K562 (cell line): ENCODE measurements at regions not wholly inside any gene's neighbourhood (a gene's known extent, or its start where the extent isn't known, plus 50 kb on each side); places are given as distances from the start of the nearest gene placed in this dataset.

Experiments
- ATAC-seq: fragments of 200-7000 bp; cut with Tn5 transposase; 3 replicates; pipeline ENCODE4 v1.9.1; 2020; ENCODE audit warnings: moderate library complexity
- BruUV-seq: library from RNA; stranded (reverse); fragments of 400-500 nt; replicated peaks from 2 replicates; lab custom pipeline; 2021; lab: Mats Ljungman, UMichigan
- CTCF ChIA-PET: fragments of 300-600 bp; formaldehyde crosslinking; extraction: SDS; loops from one replicate; lab custom pipeline; 2021; ENCODE audit warnings: low intra/inter-chr PET ratio; lab: Yijun Ruan, JAX
- POLR2A ChIA-PET: fragments of 300-600, 350-650 bp; sonication (Branson Sonifier 250); formaldehyde crosslinking; extraction: SDS; loops from one replicate; lab custom pipeline; 2021; ENCODE audit warnings: antibody characterized with exemption, inconsistent platforms; lab: Yijun Ruan, JAX
- DNase-seq, 4 experiments: peaks; one replicate each; pipeline versions ENCODE4 v3.0.0 to v3.0.0-alpha.2; 2011 to 2018; ENCODE audit warnings: low spot score in 3 of 4, mixed read lengths in 3 of 4; ENCODE audit errors: extremely low read depth in 1 of 4
- FAIRE-seq: peaks from 2 replicates; lab custom pipeline; 2011; peaks lifted over from hg19 to GRCh38; lab: Jason Lieb, UNC
- H2AFZ ChIP-seq: 2 replicates; pipeline ENCODE4 v1.6.0; 2011; ENCODE audit warnings: low read depth, low read length, control low read depth, inconsistent platforms
- H3K27ac ChIP-seq: fragments of 200-600 bp; 3 replicates; pipeline ENCODE4 v1.8.0; 2011; ENCODE audit warnings: low read depth, mild to moderate bottlenecking, control low read depth, inconsistent platforms, low read length, moderate library complexity, mixed read lengths; ENCODE audit errors: extremely low read depth
- H3K27me3 ChIP-seq, 2 experiments: fragments of 300-600 bp in 1 of 2; 2 replicates in 1 of 2; 3 replicates in 1 of 2; pipeline versions ENCODE4 v1.6.0 to v1.8.0; 2011; ENCODE audit warnings: inconsistent platforms in 2 of 2, low read length in 2 of 2, mild to moderate bottlenecking in 1 of 2, mixed read lengths in 1 of 2, moderate library complexity in 1 of 2; ENCODE audit not compliant: control insufficient read depth in 2 of 2, insufficient read depth in 2 of 2
- H3K36me3 ChIP-seq: fragments of 300-600 bp; 3 replicates; pipeline ENCODE4 v1.8.0; 2011; ENCODE audit warnings: mild to moderate bottlenecking, low read length, inconsistent platforms; ENCODE audit not compliant: control insufficient read depth, insufficient read depth
- H3K4me1 ChIP-seq, 2 experiments: fragments of 200-600 bp in 1 of 2; replicated peaks in 1 of 2; 2 replicates in 1 of 2; 3 replicates in 1 of 2; pipeline versions ENCODE4 v1.5.1 to v1.8.0; 2011; ENCODE audit warnings: inconsistent platforms in 2 of 2, low read length in 2 of 2, mild to moderate bottlenecking in 1 of 2, mixed read lengths in 1 of 2, moderate library complexity in 1 of 2; ENCODE audit not compliant: control insufficient read depth in 2 of 2, insufficient read depth in 2 of 2
- H3K4me2 ChIP-seq: 2 replicates; pipeline ENCODE4 v1.6.1; 2011; ENCODE audit warnings: low read length, control low read depth, inconsistent platforms, mixed read lengths; ENCODE audit not compliant: insufficient read depth
- H3K4me3 ChIP-seq: fragments of 200-600 bp; sonication (generic), shearing (Covaris generic); 2 replicates; pipeline ENCODE4 v1.5.1; 2016; ENCODE audit warnings: control low read depth, inconsistent platforms
- H3K79me2 ChIP-seq: fragments of 200-600 bp; 3 replicates; pipeline ENCODE4 v1.8.0; 2011; ENCODE audit warnings: low read length, inconsistent platforms; ENCODE audit not compliant: control insufficient read depth, insufficient read depth
- H3K9ac ChIP-seq, 2 experiments: 2 replicates each; pipeline versions ENCODE4 v1.6.0 to v1.6.1; 2011; ENCODE audit warnings: low read depth in 2 of 2, low read length in 2 of 2, control low read depth in 1 of 2, inconsistent platforms in 1 of 2, mild to moderate bottlenecking in 1 of 2, mixed read lengths in 1 of 2; ENCODE audit not compliant: insufficient read depth in 1 of 2
- H3K9me1 ChIP-seq: one replicate; pipeline ENCODE4 v1.6.0; 2011; ENCODE audit warnings: inconsistent platforms, mild to moderate bottlenecking, low read length, moderate library complexity; ENCODE audit not compliant: control insufficient read depth, insufficient read depth
- H3K9me3 ChIP-seq: replicated peaks from 2 replicates; pipeline ENCODE4 v1.5.1; 2011; ENCODE audit warnings: low read depth, low read length, inconsistent platforms; ENCODE audit not compliant: control insufficient read depth, insufficient read depth
- H4K20me1 ChIP-seq: replicated peaks from 2 replicates; pipeline ENCODE4 v1.6.1; 2011; ENCODE audit warnings: low read length, inconsistent platforms, mixed read lengths; ENCODE audit not compliant: control insufficient read depth, insufficient read depth
- ILK ChIP-seq: fragments of 450-650 bp; IDR thresholded peaks from 2 replicates; pipeline ENCODE4 v1.6.1; 2016; ENCODE audit warnings: missing genetic modification characterization, low read depth, mild to moderate bottlenecking, missing compliant biosample characterization, moderate library complexity, borderline replicate concordance
- TEAD2 ChIP-seq: fragments of 450-650 bp; IDR thresholded peaks from 2 replicates; pipeline ENCODE4 v1.6.1; 2016; ENCODE audit warnings: missing genetic modification characterization, control low read depth, missing compliant biosample characterization
- ZKSCAN3 ChIP-seq: fragments of 250-450 bp; sonication (Bioruptor Pico); IDR thresholded peaks from 2 replicates; pipeline ENCODE4 v1.4.0; 2020
- WGBS: fragments of 100-300 bp; shearing (Covaris generic); methylation state at CpG from one replicate; pipeline ENCODE4 v1.1.6; 2016; ENCODE audit warnings: low coverage, mixed read lengths; ENCODE audit not compliant: insufficient coverage; ENCODE audit errors: missing lambda C conversion rate; 5-methylcytosine and 5-hydroxymethylcytosine counted together
- in situ Hi-C: fragments of 300-500 bp; cut with MboI; formaldehyde crosslinking; loops from 4 replicates; pipeline ENCODE4 v1.15.0; 2018; ENCODE audit warnings: inconsistent platforms, mixed read lengths
- intact Hi-C: fragments of 100-400 bp; cut with micrococcal nuclease; formaldehyde crosslinking; loops from 2 replicates; pipeline ENCODE4 v1.14.2; 2022
- TF ChIP-seq, protein P1 (sequence below): sonication (generic); formaldehyde crosslinking; IDR thresholded peaks from 2 replicates; pipeline ENCODE4 v1.8.0; 2022; ENCODE audit warnings: mild to moderate bottlenecking, missing genetic modification reagents
- TF ChIP-seq, protein P2 (sequence below): fragments of 450-650 bp; conservative IDR thresholded peaks from 2 replicates; pipeline ENCODE4 v1.6.1; 2016; ENCODE audit warnings: missing genetic modification characterization, low read depth, mild to moderate bottlenecking, missing compliant biosample characterization, moderate library complexity

DNA sequence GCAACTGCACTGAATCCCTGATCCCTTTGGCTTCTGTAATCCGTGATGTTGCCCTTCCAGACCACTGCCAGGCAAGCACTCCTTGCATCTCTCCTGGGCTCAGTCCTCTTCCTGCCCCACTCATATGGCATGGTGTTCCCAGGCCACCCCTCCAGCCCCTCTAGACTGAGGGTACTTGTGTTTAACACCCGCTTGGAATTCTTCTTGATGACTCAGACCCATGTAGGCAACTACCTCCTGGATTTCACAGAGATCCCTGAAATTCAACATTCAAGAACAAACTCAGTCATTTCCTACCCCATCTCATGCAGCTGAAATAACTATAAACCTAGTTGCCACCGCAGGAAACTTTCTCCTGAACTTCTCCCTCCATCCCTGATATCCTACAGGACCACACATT, 541.9 kb upstream of the CDH11 start:
- WGBS = 0% methylated on average over 3 of the region's 3 CpGs
- no peaks in the 10 kb centered on the region for H4K20me1 ChIP-seq
- in situ Hi-C loops (no loop called here), intact Hi-C loops (no loop called here)
- H3K27ac ChIP-seq = no peak overlapping the region
- H3K27me3 ChIP-seq = no peaks in the 10 kb centered on the region
- no peak for ATAC-seq
- H3K79me2 ChIP-seq = no peaks in the 10 kb centered on the region
- no peak overlapping the region for H3K4me2 ChIP-seq
- H3K9me3 ChIP-seq = no peaks in the 10 kb centered on the region
- no peak overlapping the region for H3K4me3 ChIP-seq
- BruUV-seq = no TSS peak
- H3K9me1 ChIP-seq = no peaks in the 10 kb centered on the region
- TF ChIP-seq, protein P1, sequence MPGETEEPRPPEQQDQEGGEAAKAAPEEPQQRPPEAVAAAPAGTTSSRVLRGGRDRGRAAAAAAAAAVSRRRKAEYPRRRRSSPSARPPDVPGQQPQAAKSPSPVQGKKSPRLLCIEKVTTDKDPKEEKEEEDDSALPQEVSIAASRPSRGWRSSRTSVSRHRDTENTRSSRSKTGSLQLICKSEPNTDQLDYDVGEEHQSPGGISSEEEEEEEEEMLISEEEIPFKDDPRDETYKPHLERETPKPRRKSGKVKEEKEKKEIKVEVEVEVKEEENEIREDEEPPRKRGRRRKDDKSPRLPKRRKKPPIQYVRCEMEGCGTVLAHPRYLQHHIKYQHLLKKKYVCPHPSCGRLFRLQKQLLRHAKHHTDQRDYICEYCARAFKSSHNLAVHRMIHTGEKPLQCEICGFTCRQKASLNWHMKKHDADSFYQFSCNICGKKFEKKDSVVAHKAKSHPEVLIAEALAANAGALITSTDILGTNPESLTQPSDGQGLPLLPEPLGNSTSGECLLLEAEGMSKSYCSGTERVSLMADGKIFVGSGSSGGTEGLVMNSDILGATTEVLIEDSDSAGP (CRISPR knock-in tag) = no peak
- TF ChIP-seq ZKSCAN3 = no peak
- TF ChIP-seq ILK (tag) = no peak
- TF ChIP-seq TEAD2 (tag) = no peak
- TF ChIP-seq, protein P2, sequence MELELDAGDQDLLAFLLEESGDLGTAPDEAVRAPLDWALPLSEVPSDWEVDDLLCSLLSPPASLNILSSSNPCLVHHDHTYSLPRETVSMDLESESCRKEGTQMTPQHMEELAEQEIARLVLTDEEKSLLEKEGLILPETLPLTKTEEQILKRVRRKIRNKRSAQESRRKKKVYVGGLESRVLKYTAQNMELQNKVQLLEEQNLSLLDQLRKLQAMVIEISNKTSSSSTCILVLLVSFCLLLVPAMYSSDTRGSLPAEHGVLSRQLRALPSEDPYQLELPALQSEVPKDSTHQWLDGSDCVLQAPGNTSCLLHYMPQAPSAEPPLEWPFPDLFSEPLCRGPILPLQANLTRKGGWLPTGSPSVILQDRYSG (tag) = no peak
- no peaks in the 10 kb centered on the region for H3K36me3 ChIP-seq
- ChIA-PET CTCF (no interaction called here), POLR2A (no interaction called here)
- DNase-seq = no peak
- no peak overlapping the region for H2AFZ ChIP-seq
- H3K4me1 ChIP-seq = no peaks in the 10 kb centered on the region; a peak in 1 of 5 replicates
- no peak for FAIRE-seq
- H3K9ac ChIP-seq = no peak overlapping the region
